WTC11 (cell line): ENCODE measurements at regions not wholly inside any gene's neighbourhood (a gene's known extent, or its start where the extent isn't known, plus 50 kb on each side); places are given as distances from the start of the nearest gene placed in this dataset.
A peak's percentile ranks its signal among the peaks of the same experiment; 100 is the strongest.

Experiments used
- ATAC-seq: fragments of 200-7000 bp; cut with Tn5 transposase; 2 replicates; pipeline ENCODE4 v1.10.0; 2021; ENCODE audit warnings: mild to moderate bottlenecking, moderate library complexity
- CTCF ChIA-PET: fragments of 300-600 bp; sonication (Branson Sonifier 250); formaldehyde crosslinking; loops from one replicate; lab custom pipeline; 2021; ENCODE audit warnings: antibody characterized with exemption; lab: Charles Lee
- POLR2A ChIA-PET: fragments of 350-600 bp; sonication (Branson Sonifier 250); formaldehyde crosslinking; loops from one replicate; lab custom pipeline; 2021; ENCODE audit warnings: antibody characterized with exemption; lab: Charles Lee
- DNase-seq: peaks from one replicate; pipeline ENCODE4 v3.0.0; 2021; ENCODE audit warnings: low spot score
- H3K27ac Mint-ChIP-seq: 2 replicates; pipeline ENCODE4 v1.8.0; 2021; ENCODE audit warnings: mixed read lengths
- H3K27me3 Mint-ChIP-seq: 2 replicates; pipeline ENCODE4 v1.8.0; 2021; ENCODE audit warnings: low read depth, mild to moderate bottlenecking, moderate library complexity, mixed read lengths
- H3K36me3 Mint-ChIP-seq: 2 replicates; pipeline ENCODE4 v1.8.0; 2021; ENCODE audit warnings: mixed read lengths
- H3K4me1 Mint-ChIP-seq: 2 replicates; pipeline ENCODE4 v1.8.0; 2022; ENCODE audit warnings: mixed read lengths
- H3K4me3 Mint-ChIP-seq: 2 replicates; pipeline ENCODE4 v1.8.0; 2021; ENCODE audit warnings: mild to moderate bottlenecking, moderate library complexity, mixed read lengths
- H3K9me3 Mint-ChIP-seq: 2 replicates; pipeline ENCODE4 v1.8.0; 2021; ENCODE audit warnings: mixed read lengths
- CBFB ChIP-seq: sonication (generic); formaldehyde crosslinking; IDR thresholded peaks from 2 replicates; pipeline ENCODE4 v1.8.1; 2022; ENCODE audit warnings: mild to moderate bottlenecking, low read depth, missing genetic modification reagents
- EMX1 ChIP-seq: fragments of 250-450 bp; sonication (Bioruptor Pico); IDR thresholded peaks from 2 replicates; pipeline ENCODE4 v1.8.0; 2021; ENCODE audit warnings: mild to moderate bottlenecking
- JAZF1 ChIP-seq: fragments of 250-450 bp; sonication (Bioruptor Pico); IDR thresholded peaks from 2 replicates; pipeline ENCODE4 v1.9.0; 2021; ENCODE audit warnings: moderate library complexity, mild to moderate bottlenecking, inconsistent platforms
- KAT7 ChIP-seq: sonication (generic); formaldehyde crosslinking; IDR thresholded peaks from 2 replicates; pipeline ENCODE4 v1.8.1; 2023; ENCODE audit warnings: missing genetic modification reagents, mild to moderate bottlenecking, borderline replicate concordance
- MYBL2 ChIP-seq: sonication (generic); formaldehyde crosslinking; IDR thresholded peaks from 2 replicates; pipeline ENCODE4 v1.8.1; 2023; ENCODE audit warnings: mild to moderate bottlenecking, moderate library complexity, missing genetic modification reagents
- OVOL2 ChIP-seq: fragments of 250-450 bp; sonication (Bioruptor Pico); IDR thresholded peaks from 2 replicates; pipeline ENCODE4 v1.9.0; 2021; ENCODE audit warnings: mild to moderate bottlenecking, borderline replicate concordance
- PRRX2 ChIP-seq: fragments of 250-450 bp; sonication (Bioruptor Pico); IDR thresholded peaks from 2 replicates; pipeline ENCODE4 v1.8.0; 2021; ENCODE audit warnings: mild to moderate bottlenecking
- ZNF121 ChIP-seq: sonication (generic); formaldehyde crosslinking; IDR thresholded peaks from 2 replicates; pipeline ENCODE4 v1.8.0; 2023; ENCODE audit warnings: missing genetic modification reagents
- ZNF263 ChIP-seq: sonication (generic); formaldehyde crosslinking; IDR thresholded peaks from 2 replicates; pipeline ENCODE4 v1.8.1; 2022; ENCODE audit warnings: low read depth, mild to moderate bottlenecking, moderate library complexity, missing genetic modification reagents
- ZNF671 ChIP-seq: fragments of 250-450 bp; sonication (Bioruptor Pico); IDR thresholded peaks from 2 replicates; pipeline ENCODE4 v1.8.0; 2021; ENCODE audit warnings: mild to moderate bottlenecking
- TF ChIP-seq, protein P1 (sequence below): sonication (generic); formaldehyde crosslinking; IDR thresholded peaks from 2 replicates; pipeline ENCODE4 v1.8.1; 2023; ENCODE audit warnings: mild to moderate bottlenecking, missing genetic modification reagents, moderate library complexity
- TF ChIP-seq, protein P2 (sequence below): sonication (generic); formaldehyde crosslinking; IDR thresholded peaks from 2 replicates; pipeline ENCODE4 v1.8.1; 2022; ENCODE audit warnings: mild to moderate bottlenecking, moderate library complexity, missing genetic modification reagents
- TF ChIP-seq, protein P3 (sequence below): fragments of 200-600 bp; IDR thresholded peaks from 2 replicates; pipeline ENCODE4 v1.8.0; 2022; ENCODE audit warnings: antibody characterized with exemption
- TF ChIP-seq, protein P4 (sequence below): sonication (generic); formaldehyde crosslinking; IDR thresholded peaks from 2 replicates; pipeline ENCODE4 v1.8.0; 2022; ENCODE audit warnings: missing genetic modification reagents
- TF ChIP-seq, protein P5 (sequence below): sonication (generic); formaldehyde crosslinking; IDR thresholded peaks from 2 replicates; pipeline ENCODE4 v1.8.0; 2022; ENCODE audit warnings: mild to moderate bottlenecking, missing genetic modification reagents

DNA sequence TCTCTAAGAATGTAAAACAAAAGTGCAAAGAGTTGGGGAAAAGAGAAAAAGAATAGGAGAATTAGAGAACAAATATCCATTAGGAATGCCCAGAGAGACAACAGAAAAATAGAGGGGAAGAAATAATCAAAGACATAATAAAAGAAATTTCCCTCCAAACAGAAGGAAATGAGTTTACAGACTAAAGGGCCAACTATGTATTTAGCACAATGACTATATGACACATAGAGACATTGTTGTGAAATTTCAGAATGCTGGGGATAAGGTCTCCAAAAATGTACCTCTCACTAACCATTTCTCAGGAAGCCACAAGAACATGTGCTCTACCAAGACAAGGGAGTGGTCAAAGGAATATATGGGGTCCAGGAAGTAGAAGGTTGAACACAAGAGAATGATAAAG is 121.0 kb upstream of the ACSL4 start:
- Mint-ChIP-seq H3K36me3 (peaks cover 13% of the 10 kb centered on the region), H3K9me3 (peaks cover 12% of the 10 kb centered on the region), H3K4me1 (peaks cover 27% of the 10 kb centered on the region), H3K4me3 (no peak overlapping the region), H3K27me3 (no peaks in the 10 kb centered on the region), H3K27ac (no peak overlapping the region)
- DNase-seq (no peak), ATAC-seq (no peak)
- ChIA-PET CTCF (interaction anchor here (1.2 kb wide), 1 partner anchor 141 kb away, joined by 5 read pairs; no protein-coding TSS in a partner anchor), POLR2A (interaction anchor here (0.6 kb wide), 1 partner anchor 42 kb away, joined by 3 read pairs; no protein-coding TSS in a partner anchor)
- TF ChIP-seq ZNF671 (CRISPR knock-in tag) = no peak
- TF ChIP-seq JAZF1 (CRISPR knock-in tag) = no peak
- no peak for TF ChIP-seq PRRX2 (CRISPR knock-in tag)
- no peak for TF ChIP-seq MYBL2 (CRISPR knock-in tag)
- TF ChIP-seq OVOL2 = no peak

DNA sequence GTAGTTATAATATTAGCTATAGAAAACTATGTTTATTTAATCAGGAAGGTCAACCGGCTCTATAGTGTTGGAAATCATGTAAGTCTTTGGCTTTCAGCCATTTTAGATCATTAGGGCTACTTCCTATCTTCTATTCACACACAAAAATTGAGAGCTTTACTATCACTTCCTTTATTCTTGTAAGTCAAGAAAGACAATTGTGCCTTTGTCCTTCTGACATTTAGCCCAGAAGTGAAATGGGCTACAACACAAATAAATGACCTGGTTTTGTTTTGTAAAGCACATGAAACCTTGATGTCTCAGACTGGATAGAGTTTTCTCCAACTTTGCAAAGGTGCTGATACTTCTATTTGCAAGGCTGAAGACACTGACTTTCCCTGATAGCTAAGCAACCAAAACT is 122.4 kb upstream of the ACSL4 start:
- TF ChIP-seq, protein P1, sequence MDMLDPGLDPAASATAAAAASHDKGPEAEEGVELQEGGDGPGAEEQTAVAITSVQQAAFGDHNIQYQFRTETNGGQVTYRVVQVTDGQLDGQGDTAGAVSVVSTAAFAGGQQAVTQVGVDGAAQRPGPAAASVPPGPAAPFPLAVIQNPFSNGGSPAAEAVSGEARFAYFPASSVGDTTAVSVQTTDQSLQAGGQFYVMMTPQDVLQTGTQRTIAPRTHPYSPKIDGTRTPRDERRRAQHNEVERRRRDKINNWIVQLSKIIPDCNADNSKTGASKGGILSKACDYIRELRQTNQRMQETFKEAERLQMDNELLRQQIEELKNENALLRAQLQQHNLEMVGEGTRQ = no peak
- TF ChIP-seq CBFB (no peak), KAT7 (CRISPR knock-in tag) (no peak), ZNF263 (no peak), ZNF121 (CRISPR knock-in tag) (no peak)
- TF ChIP-seq, protein P2, sequence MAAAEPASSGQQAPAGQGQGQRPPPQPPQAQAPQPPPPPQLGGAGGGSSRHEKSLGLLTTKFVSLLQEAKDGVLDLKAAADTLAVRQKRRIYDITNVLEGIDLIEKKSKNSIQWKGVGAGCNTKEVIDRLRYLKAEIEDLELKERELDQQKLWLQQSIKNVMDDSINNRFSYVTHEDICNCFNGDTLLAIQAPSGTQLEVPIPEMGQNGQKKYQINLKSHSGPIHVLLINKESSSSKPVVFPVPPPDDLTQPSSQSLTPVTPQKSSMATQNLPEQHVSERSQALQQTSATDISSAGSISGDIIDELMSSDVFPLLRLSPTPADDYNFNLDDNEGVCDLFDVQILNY = no peak
- TF ChIP-seq, all 79 proteins: peak for 0
- ChIA-PET POLR2A (no interaction called here), CTCF (interaction anchor here (0.7 to 1.0 kb wide), 2 partner anchors 28 to 36 kb away, joined by 3 read pairs; no protein-coding TSS in a partner anchor)
- Mint-ChIP-seq H3K9me3 (peaks cover 12% of the 10 kb centered on the region), H3K36me3 (peaks cover 13% of the 10 kb centered on the region), H3K4me3 (no peak overlapping the region), H3K4me1 (peaks cover 23% of the 10 kb centered on the region), H3K27me3 (no peaks in the 10 kb centered on the region), H3K27ac (peak overlapping the region; percentile 65)
- ATAC-seq (no peak), DNase-seq (no peak)

DNA sequence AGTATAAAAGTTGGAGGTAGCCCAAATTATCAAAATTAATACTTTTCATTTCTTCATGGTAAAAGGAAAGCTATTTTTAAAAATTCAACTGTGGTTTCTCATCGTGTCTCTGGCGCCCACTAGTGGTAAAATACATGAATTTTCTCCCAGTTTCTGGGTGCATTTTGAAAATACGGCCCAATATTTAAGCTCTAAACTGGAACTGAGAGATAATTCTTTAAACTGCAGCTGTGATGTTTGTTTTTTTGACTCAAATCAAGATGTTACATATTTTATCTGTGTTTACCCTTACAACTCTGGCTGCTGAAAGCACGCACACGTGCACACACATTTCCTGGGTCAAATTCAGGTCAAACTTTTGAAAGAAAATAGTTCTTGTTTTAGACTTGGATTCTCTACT is 123.9 kb upstream of the ACSL4 start:
- ChIA-PET POLR2A (no interaction called here), CTCF (interaction anchor here (0.6 to 3.8 kb wide), 25 partner anchors 8 to 556 kb away, joined by 3 to 58 read pairs (median 4); partner anchors contain the start of genes ACSL4 and KCNE5)
- peaks cover 12% of the 10 kb centered on the region for H3K9me3 Mint-ChIP-seq
- no peaks in the 10 kb centered on the region for H3K27me3 Mint-ChIP-seq
- no peak overlapping the region for H3K4me3 Mint-ChIP-seq
- ATAC-seq (no peak), DNase-seq (no peak)
- H3K27ac Mint-ChIP-seq = no peak overlapping the region
- H3K36me3 Mint-ChIP-seq = peaks cover 13% of the 10 kb centered on the region
- peaks cover 18% of the 10 kb centered on the region for H3K4me1 Mint-ChIP-seq
- no peak for TF ChIP-seq EMX1 (CRISPR knock-in tag)
- TF ChIP-seq, protein P3, sequence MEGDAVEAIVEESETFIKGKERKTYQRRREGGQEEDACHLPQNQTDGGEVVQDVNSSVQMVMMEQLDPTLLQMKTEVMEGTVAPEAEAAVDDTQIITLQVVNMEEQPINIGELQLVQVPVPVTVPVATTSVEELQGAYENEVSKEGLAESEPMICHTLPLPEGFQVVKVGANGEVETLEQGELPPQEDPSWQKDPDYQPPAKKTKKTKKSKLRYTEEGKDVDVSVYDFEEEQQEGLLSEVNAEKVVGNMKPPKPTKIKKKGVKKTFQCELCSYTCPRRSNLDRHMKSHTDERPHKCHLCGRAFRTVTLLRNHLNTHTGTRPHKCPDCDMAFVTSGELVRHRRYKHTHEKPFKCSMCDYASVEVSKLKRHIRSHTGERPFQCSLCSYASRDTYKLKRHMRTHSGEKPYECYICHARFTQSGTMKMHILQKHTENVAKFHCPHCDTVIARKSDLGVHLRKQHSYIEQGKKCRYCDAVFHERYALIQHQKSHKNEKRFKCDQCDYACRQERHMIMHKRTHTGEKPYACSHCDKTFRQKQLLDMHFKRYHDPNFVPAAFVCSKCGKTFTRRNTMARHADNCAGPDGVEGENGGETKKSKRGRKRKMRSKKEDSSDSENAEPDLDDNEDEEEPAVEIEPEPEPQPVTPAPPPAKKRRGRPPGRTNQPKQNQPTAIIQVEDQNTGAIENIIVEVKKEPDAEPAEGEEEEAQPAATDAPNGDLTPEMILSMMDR = peak; percentile 27; the same call in 1 of the 2 replicates
- TF ChIP-seq, protein P4, sequence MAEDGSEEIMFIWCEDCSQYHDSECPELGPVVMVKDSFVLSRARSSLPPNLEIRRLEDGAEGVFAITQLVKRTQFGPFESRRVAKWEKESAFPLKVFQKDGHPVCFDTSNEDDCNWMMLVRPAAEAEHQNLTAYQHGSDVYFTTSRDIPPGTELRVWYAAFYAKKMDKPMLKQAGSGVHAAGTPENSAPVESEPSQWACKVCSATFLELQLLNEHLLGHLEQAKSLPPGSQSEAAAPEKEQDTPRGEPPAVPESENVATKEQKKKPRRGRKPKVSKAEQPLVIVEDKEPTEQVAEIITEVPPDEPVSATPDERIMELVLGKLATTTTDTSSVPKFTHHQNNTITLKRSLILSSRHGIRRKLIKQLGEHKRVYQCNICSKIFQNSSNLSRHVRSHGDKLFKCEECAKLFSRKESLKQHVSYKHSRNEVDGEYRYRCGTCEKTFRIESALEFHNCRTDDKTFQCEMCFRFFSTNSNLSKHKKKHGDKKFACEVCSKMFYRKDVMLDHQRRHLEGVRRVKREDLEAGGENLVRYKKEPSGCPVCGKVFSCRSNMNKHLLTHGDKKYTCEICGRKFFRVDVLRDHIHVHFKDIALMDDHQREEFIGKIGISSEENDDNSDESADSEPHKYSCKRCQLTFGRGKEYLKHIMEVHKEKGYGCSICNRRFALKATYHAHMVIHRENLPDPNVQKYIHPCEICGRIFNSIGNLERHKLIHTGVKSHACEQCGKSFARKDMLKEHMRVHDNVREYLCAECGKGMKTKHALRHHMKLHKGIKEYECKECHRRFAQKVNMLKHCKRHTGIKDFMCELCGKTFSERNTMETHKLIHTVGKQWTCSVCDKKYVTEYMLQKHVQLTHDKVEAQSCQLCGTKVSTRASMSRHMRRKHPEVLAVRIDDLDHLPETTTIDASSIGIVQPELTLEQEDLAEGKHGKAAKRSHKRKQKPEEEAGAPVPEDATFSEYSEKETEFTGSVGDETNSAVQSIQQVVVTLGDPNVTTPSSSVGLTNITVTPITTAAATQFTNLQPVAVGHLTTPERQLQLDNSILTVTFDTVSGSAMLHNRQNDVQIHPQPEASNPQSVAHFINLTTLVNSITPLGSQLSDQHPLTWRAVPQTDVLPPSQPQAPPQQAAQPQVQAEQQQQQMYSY (CRISPR knock-in tag) = no peak
- TF ChIP-seq, protein P5, sequence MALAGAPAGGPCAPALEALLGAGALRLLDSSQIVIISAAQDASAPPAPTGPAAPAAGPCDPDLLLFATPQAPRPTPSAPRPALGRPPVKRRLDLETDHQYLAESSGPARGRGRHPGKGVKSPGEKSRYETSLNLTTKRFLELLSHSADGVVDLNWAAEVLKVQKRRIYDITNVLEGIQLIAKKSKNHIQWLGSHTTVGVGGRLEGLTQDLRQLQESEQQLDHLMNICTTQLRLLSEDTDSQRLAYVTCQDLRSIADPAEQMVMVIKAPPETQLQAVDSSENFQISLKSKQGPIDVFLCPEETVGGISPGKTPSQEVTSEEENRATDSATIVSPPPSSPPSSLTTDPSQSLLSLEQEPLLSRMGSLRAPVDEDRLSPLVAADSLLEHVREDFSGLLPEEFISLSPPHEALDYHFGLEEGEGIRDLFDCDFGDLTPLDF (CRISPR knock-in tag) = no peak
- TF ChIP-seq, all 79 proteins: peak for 1
